ENCODE measurements at regions not wholly inside any gene's neighbourhood (a gene's known extent, or its start where the extent isn't known, plus 50 kb on each side); places are given as distances from the start of the nearest gene placed in this dataset.

DNA sequence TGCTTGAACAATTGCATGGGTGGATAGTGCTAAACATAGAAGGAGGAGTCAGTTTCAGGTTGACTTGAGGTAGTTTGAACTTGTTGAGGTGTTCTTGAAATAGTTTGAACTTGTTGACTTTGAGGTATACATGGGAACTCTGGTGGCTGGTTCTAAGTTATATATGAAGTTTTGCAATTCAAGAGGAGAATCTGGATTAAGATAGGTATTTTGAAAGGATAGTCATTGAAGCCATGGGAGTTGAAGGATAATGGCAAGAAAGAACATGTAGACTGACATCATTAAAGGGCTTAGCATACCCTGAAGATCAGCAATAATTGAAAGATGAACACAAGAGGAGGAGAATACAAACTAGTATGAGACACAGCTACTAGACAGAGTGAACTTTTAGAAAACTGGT is 181.9 kb upstream of the MRPS30 start:
- TF ChIP-seq, protein P1, sequence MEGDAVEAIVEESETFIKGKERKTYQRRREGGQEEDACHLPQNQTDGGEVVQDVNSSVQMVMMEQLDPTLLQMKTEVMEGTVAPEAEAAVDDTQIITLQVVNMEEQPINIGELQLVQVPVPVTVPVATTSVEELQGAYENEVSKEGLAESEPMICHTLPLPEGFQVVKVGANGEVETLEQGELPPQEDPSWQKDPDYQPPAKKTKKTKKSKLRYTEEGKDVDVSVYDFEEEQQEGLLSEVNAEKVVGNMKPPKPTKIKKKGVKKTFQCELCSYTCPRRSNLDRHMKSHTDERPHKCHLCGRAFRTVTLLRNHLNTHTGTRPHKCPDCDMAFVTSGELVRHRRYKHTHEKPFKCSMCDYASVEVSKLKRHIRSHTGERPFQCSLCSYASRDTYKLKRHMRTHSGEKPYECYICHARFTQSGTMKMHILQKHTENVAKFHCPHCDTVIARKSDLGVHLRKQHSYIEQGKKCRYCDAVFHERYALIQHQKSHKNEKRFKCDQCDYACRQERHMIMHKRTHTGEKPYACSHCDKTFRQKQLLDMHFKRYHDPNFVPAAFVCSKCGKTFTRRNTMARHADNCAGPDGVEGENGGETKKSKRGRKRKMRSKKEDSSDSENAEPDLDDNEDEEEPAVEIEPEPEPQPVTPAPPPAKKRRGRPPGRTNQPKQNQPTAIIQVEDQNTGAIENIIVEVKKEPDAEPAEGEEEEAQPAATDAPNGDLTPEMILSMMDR (IDR thresholded peaks at IDR 0.05): no peak
- no peak for TF ChIP-seq POLR2A (IDR thresholded peaks at IDR 0.05)
- TF ChIP-seq EP300 (IDR thresholded peaks at IDR 0.05): no peak

Measured in tibial nerve (tissue), 4 donors.